ENCODE measurements at regions not wholly inside any gene's neighbourhood (a gene's known extent, or its start where the extent isn't known, plus 50 kb on each side); places are given as distances from the start of the nearest gene placed in this dataset.

- Histone ChIP-seq H4K20me1 (ENCODE audit: control insufficient read depth, extremely low read depth, insufficient read depth, low read length) (no peaks in the 10 kb centered on the region), H3K27ac (ENCODE audit: control insufficient read depth, insufficient read depth, low read length) (no peak overlapping the region), H3K9me1 (ENCODE audit: control insufficient read depth, extremely low read depth, insufficient read depth, low read length) (no peaks in the 10 kb centered on the region), H3K4me2 (ENCODE audit: control insufficient read depth, extremely low read depth, insufficient read depth, low read depth, low read length) (no peak overlapping the region), H3K4me3 (ENCODE audit: control insufficient read depth in 2 of 3, extremely low read depth in 1 of 3, insufficient read depth in 2 of 3, low read depth in 1 of 3, low read length in 3 of 3) (no peak overlapping the region), H3K79me2 (ENCODE audit: control insufficient read depth, insufficient read depth, low read length) (no peaks in the 10 kb centered on the region), H2AFZ (ENCODE audit: control insufficient read depth, low read length) (no peak overlapping the region), H3K36me3 (ENCODE audit: control insufficient read depth in 2 of 2, extremely low read depth in 1 of 2, insufficient read depth in 2 of 2, low read length in 2 of 2) (no peaks in the 10 kb centered on the region), H3K27me3 (ENCODE audit: control insufficient read depth, extremely low read depth, insufficient read depth, low read length) (no peaks in the 10 kb centered on the region), H3K9ac (ENCODE audit: control insufficient read depth, extremely low read depth, insufficient read depth, low read length) (no peak overlapping the region), H3K4me1 (ENCODE audit: control insufficient read depth, extremely low read depth, insufficient read depth, low read length) (no peaks in the 10 kb centered on the region), H3K9me3 (ENCODE audit: control insufficient read depth, low read depth, low read length) (no peaks in the 10 kb centered on the region)
- DNase-seq (ENCODE audit: low read depth, low spot score) (no peak), FAIRE-seq (no peak)
- dilution Hi-C loops (cut with MboI; ENCODE audit: extremely low pct_ligation_motif_present, low sequenced_read_pairs): no loop called here
- no peak for TF ChIP-seq EZH2 (IDR thresholded peaks at IDR 0.05; ENCODE audit: low read length)
- no peak for TF ChIP-seq CTCF (optimal IDR thresholded peaks at IDR 0.05 in 1 of 3, IDR thresholded peaks at IDR 0.05 in 1 of 3, conservative IDR thresholded peaks at IDR 0.05 in 1 of 3; ENCODE audit: extremely low read depth in 1 of 3, insufficient read depth in 2 of 3, low read length in 3 of 3)
Measured at GRCh38 chr5:166382031-166382430, 1909.4 kb upstream of the WWC1 start.

GRCh38 chr5:166398131-166398530 lies 1893.3 kb upstream of the WWC1 start:
- FAIRE-seq (no peak), DNase-seq (ENCODE audit: low read depth, low spot score) (no peak)
- H3K4me3 ChIP-seq (ENCODE audit: control insufficient read depth in 2 of 3, extremely low read depth in 1 of 3, insufficient read depth in 2 of 3, low read depth in 1 of 3, low read length in 3 of 3): no peak overlapping the region
- no peak overlapping the region for H3K9ac ChIP-seq (ENCODE audit: control insufficient read depth, extremely low read depth, insufficient read depth, low read length)
- dilution Hi-C loops (cut with MboI; ENCODE audit: extremely low pct_ligation_motif_present, low sequenced_read_pairs): no loop called here
- H3K27me3 ChIP-seq (ENCODE audit: control insufficient read depth, extremely low read depth, insufficient read depth, low read length): no peaks in the 10 kb centered on the region
- TF ChIP-seq EZH2 (IDR thresholded peaks at IDR 0.05; ENCODE audit: low read length) (no peak), CTCF (optimal IDR thresholded peaks at IDR 0.05 in 1 of 3, IDR thresholded peaks at IDR 0.05 in 1 of 3, conservative IDR thresholded peaks at IDR 0.05 in 1 of 3; ENCODE audit: extremely low read depth in 1 of 3, insufficient read depth in 2 of 3, low read length in 3 of 3) (no peak)
- no peak overlapping the region for H2AFZ ChIP-seq (ENCODE audit: control insufficient read depth, low read length)
- no peaks in the 10 kb centered on the region for H3K79me2 ChIP-seq (ENCODE audit: control insufficient read depth, insufficient read depth, low read length)
- H3K4me2 ChIP-seq (ENCODE audit: control insufficient read depth, extremely low read depth, insufficient read depth, low read depth, low read length): no peak overlapping the region
- no peaks in the 10 kb centered on the region for H4K20me1 ChIP-seq (ENCODE audit: control insufficient read depth, extremely low read depth, insufficient read depth, low read length)
- H3K4me1 ChIP-seq (ENCODE audit: control insufficient read depth, extremely low read depth, insufficient read depth, low read length): no peaks in the 10 kb centered on the region
- no peaks in the 10 kb centered on the region for H3K9me3 ChIP-seq (ENCODE audit: control insufficient read depth, low read depth, low read length)
- no peak overlapping the region for H3K27ac ChIP-seq (ENCODE audit: control insufficient read depth, insufficient read depth, low read length)
- H3K9me1 ChIP-seq (ENCODE audit: control insufficient read depth, extremely low read depth, insufficient read depth, low read length): no peaks in the 10 kb centered on the region
- H3K36me3 ChIP-seq (ENCODE audit: control insufficient read depth in 2 of 2, extremely low read depth in 1 of 2, insufficient read depth in 2 of 2, low read length in 2 of 2): no peaks in the 10 kb centered on the region

All from keratinocyte (primary cell).